ENCODE measurements at regions not wholly inside any gene's neighbourhood (a gene's known extent, or its start where the extent isn't known, plus 50 kb on each side); places are given as distances from the start of the nearest gene placed in this dataset.

DNA sequence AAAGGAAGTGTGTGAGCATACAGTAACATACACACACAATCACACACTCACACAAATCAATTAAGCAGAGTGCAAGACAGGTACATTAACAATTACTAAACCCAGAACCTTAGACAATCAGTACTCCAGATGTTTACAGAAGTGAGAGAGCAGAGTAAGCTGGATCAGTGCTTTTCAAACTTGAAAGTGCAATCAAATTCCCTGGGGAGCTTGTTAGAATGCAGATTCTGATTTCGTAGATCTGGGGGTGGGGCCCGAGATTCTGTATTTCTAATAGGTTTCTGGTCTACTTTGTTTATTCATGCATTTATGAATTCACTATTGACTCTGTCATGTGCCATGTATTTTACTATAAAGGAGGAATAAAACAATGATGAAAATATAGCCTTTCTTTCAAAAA, 179.6 kb upstream of the PHYHIPL start:
- DNase-seq (ENCODE audit: low read depth), result no peak

- peak; percentile 82 for DNase-seq (ENCODE audit: low read depth)
Observed at GRCh38 chr10:58998924-58999713, 177.3 kb upstream of the PHYHIPL start.

GRCh38 chr10:59000162-59000825, 176.1 kb upstream of the PHYHIPL start:
- DNase-seq (ENCODE audit: low read depth), result no peak

GRCh38 chr10:59002011-59002410, 174.4 kb upstream of the PHYHIPL start:
- no peak for DNase-seq (ENCODE audit: low read depth)

- DNase-seq (ENCODE audit: low read depth), result no peak
Observed at GRCh38 chr10:59003203-59003602, 173.2 kb upstream of the PHYHIPL start.

GRCh38 chr10:59004392-59004791, 172.1 kb upstream of the PHYHIPL start:
- DNase-seq (ENCODE audit: low read depth), result no peak

- peak; percentile 86 for DNase-seq (ENCODE audit: low read depth)
Observed at GRCh38 chr10:59006511-59007306, 169.7 kb upstream of the PHYHIPL start.

DNA sequence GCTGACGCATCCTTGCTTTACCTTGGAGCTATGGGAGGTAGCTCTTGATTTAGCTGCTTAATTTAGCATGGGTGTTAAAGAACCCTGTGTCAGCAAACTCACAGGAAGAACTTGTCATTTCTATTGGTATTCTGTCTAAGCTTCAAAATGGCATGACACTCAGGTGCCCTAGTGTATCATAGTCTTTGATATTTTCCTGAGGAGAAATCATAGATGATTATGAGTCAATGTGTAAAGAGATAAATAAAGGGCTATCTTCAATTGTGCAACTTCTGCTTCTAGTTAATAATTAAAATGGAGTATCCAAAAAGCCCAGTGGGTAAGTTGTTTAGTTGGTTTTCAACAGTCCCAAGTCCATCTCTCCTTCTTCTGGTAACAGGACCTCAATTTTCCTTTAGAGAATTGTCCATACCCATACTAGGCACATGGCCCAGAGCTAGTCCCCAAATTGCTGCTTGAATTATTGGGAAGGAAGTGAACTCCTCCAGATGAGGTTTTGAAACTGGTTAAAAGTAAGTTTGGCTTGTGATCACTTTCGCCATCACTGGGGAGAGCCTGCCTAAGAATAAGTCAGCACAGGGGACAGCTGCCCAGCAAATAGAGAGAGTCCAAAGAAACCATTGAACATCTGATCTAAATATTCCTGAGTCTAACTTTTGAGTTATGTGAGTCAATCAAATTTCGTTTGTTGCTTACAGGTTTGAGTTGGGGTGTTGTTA, 169.0 kb upstream of the PHYHIPL start:
- no peak for DNase-seq (ENCODE audit: low read depth)

GRCh38 chr10:59008452-59008851, 168.0 kb upstream of the PHYHIPL start:
- DNase-seq (ENCODE audit: low read depth), result no peak

DNA sequence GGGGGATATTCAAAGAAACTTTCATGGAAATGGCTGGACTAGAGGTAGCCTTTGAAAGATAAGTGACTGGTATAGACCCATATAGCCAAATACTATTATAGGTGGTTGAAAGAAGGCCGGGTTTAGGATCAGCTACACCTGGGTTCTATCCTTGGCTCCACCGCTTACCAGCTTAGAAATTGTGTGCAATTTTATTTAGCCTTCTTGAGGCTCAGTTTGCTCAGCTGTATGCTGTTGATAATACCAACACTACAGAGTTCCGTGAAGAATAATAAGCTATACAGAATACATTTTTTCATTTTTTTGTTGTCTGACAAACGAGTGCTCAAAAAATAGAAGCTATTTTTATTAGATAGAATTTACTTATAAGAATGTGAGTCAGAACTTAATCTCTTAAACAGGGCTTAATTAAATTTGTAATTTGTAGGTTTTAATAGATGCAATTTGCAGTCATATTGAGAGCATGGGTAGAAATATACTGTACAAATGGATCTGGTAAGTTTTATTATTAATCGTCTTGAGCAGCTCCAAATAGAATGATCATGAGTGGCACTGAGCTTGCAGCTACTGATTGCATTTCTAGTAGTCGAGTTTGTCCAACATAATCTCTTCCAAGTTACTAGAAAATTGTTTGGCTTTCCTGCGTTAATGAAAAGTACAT, 164.3 kb upstream of the PHYHIPL start:
- no peak for DNase-seq (ENCODE audit: low read depth)

GRCh38 chr10:59012839-59013238, 163.6 kb upstream of the PHYHIPL start:
- DNase-seq (ENCODE audit: low read depth), result no peak

DNA sequence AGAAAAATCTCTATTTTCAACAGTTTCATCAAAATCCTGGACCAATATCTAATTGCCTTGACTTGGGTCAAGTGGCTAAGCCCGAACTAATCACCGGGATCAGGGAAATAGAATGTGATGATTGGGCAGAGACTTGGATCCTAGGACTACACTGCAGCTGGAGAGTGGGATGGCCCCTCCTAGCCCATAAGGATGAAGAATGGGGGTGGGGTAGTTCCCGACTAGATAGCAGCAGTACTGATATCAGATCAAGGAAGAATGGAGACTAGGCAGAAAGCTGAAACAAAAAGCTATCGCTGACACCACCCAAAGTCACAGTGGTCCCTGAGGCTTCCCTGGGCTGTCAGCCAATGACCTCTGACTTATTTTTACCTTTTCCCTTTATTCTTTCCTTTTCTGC, 160.4 kb upstream of the PHYHIPL start:
- no peak for DNase-seq (ENCODE audit: low read depth)

DNA sequence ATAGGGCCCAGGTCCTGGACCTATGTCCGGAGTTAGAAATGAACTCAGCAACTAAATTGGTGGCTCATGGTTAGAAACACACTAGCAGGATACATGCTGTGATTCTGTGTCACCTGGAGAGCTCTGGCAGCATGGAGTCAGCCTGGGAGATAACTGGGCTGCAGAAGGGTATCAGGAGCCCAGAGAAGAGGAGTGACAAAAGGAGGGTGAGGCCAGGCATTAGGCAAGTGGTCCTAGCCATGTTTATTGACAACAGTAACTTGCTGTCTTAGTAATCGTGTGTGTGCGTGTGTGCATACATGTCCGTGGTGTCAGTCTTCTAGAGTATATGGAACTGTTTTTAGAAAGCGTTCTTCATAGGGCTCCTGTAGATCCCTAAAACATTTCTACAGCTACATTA, 157.5 kb upstream of the PHYHIPL start:
- DNase-seq (ENCODE audit: low read depth), result peak; percentile 20

DNA sequence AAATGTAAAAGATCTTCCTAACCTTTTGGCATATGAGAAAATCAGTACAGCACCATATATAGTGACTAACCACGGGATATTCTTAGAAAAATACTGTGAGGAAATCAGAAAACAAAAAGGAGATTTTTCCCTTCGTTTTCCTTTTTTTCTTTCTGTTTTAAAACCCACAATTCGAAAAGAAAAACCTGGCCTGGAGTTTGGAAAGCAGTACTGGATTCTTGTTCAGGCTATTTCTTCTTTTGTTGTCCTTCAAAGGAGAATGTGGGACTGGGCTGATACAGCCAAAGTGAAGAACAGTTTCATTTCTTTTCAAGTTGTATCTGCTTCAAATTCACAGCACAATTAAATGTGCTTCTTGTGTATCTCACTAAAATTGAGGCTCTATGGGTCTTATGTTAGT, 156.8 kb upstream of the PHYHIPL start:
- DNase-seq (ENCODE audit: low read depth), result peak; percentile 19

- no peak for DNase-seq (ENCODE audit: low read depth)
Observed at GRCh38 chr10:59020502-59020901, 155.9 kb upstream of the PHYHIPL start.

DNA sequence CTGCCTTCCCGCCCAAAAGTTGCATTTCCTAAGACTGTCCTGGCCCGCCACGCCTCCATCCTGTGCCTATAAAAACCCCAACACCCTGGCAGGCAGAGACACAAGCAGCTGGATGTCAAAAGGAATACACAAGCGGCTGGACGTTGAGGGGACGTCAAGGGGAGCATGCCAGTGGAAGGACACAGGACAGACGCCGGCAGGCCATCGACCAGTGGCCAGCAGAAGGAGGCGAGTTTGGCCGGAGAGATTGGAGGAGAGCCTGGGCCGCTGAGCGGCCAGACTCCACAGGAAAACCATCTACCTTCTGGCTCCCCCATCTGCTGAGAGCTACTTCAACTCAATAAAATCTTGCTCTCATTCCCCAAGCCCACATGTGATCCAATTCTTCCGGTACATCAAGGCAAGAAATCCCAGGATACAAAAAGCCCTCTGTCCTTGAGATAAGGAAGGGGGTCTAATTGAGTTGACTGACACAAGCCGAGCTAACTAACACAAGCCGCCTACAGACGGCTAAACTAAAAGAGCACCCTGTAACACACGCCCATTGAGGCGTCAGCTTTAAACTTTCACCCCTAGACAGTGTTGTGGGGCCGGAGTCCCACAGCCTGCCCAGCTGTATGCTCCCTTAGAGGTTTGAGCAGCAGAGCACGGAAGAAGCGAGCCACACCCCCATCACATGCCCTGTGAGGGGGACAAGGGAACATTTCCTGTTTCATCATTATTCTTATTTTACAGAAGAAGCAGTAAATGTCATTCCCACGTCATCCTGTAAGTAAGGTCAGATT, 150.3 kb upstream of the PHYHIPL start:
- no peak for DNase-seq (ENCODE audit: low read depth)

GRCh38 chr10:59027975-59028655, 148.3 kb upstream of the PHYHIPL start:
- DNase-seq (ENCODE audit: low read depth), result peak; percentile 68

DNA sequence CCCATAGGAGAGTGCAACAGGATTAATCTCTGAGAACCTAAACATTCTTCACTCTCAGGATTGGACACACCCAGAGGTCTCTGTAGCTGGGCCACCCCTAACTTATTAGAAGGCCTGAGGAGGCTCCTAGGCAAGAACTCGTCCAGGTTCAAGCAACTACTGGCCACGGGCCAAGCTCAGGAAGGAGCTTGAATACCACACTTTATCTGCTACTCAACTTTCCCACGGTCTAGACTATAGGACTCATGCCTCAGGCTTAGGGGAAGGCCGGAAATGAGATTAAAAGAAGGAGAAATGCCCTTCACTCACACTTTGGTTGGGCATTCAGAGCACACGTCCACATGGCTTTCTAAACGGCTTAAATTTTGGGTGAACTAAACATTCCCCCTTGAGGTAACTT, 142.8 kb upstream of the PHYHIPL start:
- DNase-seq (ENCODE audit: low read depth), result no peak

DNA sequence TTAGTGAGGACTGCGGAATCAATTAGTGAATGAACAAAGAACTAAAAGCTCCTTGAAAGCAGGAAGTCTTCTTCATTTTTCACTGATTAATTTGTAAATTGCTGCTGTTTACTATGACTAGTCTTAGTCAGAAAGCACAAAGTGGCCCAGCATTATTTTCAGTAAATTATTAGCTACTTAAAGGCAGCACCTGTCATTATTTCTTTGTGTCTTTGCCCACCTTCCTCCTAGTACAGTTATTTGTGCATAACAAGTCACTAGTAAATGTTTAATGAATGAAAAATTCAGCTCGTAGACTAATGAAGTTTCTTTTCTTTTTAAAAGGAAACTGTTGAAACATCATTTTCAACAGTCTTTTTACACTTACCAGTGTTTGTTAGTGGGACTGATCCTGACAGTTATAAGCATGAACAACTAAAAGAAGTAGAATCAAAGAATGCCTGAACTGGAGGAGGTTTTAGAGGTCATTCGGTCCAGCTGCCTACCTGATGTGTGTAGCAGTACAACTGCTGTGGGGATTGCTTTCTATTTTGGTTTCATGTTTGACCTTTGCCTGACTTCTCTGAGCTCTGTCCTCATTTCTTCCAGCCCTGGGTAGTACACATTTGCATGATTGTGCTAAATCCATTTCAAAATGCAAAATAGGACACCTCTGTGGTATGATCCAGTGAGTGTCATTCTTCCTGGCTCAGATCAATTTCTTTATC, 140.0 kb upstream of the PHYHIPL start:
- DNase-seq (ENCODE audit: low read depth), result no peak

GRCh38 chr10:59037018-59037389, 139.4 kb upstream of the PHYHIPL start:
- DNase-seq (ENCODE audit: low read depth), result no peak

Measured in fibroblast of gingiva (primary cell).